Inferior parietal cortex (tissue), 1 donor: ENCODE measurements at regions not wholly inside any gene's neighbourhood (a gene's known extent, or its start where the extent isn't known, plus 50 kb on each side); places are given as distances from the start of the nearest gene placed in this dataset.

Experiments used
- DNase-seq: peaks from one replicate; pipeline ENCODE4 v3.0.0-alpha.2; 2016; ENCODE audit errors: extremely low spot score

GRCh38 chr6:147859071-147859470 is 350.6 kb downstream of the SAMD5 start:
- no peak for DNase-seq

- no peak for DNase-seq
These were observed 353.2 kb downstream of the SAMD5 start for GRCh38 chr6:147861696-147862095.

GRCh38 chr6:147867433-147868226 is 359.1 kb downstream of the SAMD5 start:
- no peak for DNase-seq

DNA sequence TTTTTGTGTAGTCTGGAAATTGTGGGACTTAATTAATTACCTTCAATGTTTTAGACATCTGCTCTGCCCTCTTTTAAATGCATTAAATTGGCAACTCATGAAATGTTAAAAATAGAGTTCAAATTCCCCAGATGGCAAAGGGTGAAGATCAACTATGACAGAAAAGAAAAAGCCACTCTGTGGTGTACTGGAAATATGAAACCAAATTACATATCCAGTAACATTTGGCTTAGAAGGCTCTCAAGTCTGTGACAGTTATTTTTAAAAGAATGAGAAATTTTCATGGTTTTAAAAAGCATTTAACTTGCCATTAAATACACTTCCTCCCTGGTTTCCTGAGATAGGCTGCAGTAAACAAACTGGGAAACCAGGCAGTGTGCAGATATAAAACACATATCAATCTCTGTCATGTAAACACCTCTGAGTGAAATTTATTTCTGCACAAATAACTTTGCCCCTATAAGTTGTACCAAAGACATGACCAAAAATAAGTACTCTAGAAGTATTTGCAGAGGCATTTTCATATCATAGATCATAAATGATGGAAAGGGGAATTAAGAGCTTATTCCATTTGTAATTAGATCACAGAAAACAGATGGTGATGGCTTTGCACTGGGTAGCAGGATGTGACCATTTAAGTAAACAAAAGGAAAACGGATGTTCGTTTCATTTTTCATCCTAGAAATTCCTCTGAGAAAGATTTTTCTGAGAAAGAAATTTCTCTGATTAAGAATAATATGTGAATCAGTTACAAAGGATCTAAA is 360.1 kb downstream of the SAMD5 start:
- no peak for DNase-seq

GRCh38 chr6:147869201-147869600 is 360.7 kb downstream of the SAMD5 start:
- DNase-seq, result no peak

GRCh38 chr6:147869869-147870268 is 361.4 kb downstream of the SAMD5 start:
- no peak for DNase-seq

DNA sequence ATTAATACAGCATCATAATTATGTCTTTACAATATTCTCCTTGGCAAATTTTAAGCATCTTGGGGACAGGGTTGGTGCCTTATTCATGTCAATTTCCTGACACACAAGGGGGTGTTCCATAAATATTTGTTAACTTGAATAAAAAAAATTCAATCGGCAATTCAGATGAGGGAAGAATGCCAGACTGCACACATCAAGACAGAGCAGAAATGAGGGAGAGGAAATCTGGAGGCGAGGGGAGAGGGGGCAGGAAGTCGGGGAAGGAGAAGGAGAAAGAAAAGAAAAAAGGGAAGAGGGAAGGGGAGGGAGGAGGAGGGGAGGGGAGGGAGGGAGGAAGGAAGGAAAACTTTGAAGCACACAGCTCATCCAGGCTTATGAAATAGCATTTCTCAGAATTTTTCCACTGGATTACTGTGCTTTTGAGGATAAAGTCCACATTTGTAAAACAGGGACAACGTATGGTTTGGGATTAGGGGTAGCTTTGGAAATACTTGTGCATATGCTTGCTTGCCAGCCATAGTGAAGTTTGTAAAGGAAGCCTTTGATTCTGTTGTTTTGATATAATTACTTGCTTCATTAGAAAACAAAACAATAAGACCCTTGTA is 362.1 kb downstream of the SAMD5 start:
- no peak for DNase-seq

GRCh38 chr6:147872002-147872401 is 363.5 kb downstream of the SAMD5 start:
- no peak for DNase-seq

GRCh38 chr6:147873816-147874215 is 365.3 kb downstream of the SAMD5 start:
- DNase-seq, result no peak

- no peak for DNase-seq
These were observed 365.8 kb downstream of the SAMD5 start for GRCh38 chr6:147874322-147874721.

DNA sequence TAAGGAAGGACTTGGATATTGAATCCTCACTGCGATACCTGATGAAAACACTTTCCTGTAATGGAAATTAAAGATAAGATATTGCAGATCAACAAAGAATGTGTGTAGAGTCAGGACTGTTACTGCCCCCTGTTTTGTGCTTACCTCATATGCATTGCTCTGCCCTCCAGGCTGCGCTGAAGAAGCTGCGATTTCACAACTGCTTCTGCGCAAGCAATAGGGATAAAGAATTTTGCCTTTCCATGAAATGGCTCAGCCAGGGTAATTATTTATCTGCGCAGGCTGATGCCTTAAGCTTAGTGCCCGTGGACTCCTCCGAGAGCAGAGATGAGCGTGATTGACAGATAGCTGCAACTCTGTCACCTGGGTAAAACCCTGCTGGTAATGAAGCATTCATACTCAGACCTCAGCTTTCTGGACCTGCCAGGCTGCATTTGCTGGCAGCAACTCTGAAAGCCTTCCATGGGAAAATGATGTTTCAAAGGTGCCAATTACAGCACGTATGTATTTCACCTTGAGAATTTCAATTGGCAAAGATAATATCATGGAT is 370.6 kb downstream of the SAMD5 start:
- DNase-seq, result no peak

GRCh38 chr6:147881432-147881831 is 372.9 kb downstream of the SAMD5 start:
- no peak for DNase-seq

DNA sequence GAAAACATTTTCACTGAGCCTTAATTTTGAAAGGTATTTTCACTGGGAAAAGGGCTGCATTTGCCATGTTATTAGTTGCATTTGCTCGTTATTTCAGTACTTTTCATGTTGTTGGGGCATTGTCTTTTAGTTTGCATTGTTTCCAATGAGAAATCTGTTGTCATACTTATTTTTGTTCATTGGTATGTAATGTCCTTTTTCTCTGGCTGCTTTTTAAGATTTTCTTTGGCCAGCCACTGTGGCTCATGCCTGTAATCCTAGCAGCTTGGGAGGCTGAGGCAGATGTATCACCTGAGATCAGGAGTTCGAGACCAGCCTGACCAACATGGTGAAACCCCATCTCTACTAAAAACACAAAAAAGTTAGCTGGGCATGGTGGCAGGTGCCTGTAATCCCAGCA is 379.9 kb downstream of the SAMD5 start:
- DNase-seq, result no peak

DNA sequence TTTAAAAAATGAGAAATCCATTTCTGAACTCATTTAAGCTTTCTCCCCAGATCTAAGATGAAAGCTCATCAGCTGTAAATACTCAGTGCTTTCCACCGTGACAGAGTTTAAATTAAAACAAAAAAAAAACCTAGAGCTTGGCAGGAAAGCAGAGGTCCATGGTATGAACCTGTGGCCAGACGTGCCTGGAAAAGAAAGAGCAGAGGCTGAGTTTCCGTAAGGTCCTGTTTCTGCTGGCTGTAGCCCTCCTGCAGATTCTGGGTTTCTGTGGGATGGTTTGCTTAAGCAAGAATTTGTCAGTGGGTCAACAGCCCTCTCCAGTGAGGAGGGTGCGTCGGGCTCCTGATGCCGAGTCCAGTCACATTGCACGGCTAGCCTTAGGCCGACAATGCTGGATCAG is 383.2 kb downstream of the SAMD5 start:
- no peak for DNase-seq

DNA sequence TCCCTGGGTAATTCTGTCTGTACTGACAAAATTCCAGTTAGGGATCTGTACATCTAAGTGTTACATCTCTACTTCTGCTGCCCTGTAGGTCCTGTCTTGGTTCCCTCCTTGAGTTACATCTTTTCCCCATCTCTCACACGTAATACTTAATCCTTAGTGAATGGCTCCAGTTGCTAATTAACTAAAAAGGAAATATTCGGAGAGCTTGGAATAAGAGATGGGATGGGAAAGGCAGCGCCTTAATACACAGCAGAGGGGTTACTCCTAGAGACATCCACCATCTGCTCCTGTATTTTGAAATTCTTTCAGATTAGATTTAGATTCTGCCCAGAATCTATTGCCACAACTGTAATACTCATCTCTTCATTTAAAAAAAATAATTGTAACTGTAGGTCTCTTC is 384.0 kb downstream of the SAMD5 start:
- no peak for DNase-seq

DNA sequence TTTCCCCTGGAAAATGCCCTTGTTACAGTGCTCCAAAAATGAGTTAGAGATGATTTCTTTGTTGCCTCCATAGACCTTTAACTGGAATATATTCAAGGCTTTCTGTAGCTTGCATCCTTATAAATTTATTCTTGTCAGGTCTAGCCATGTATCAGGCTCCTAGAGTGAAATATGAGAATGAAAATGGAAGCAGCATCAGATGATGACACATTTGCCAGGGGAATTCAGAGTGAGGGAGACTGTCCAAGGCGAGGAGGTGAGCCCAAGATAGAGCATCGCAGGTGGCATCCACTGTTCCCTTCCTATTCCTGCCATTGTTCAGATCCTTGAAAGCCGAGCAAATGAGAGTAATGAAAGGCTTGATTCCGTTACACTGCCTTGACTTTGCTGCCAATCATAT is 386.8 kb downstream of the SAMD5 start:
- DNase-seq, result no peak

DNA sequence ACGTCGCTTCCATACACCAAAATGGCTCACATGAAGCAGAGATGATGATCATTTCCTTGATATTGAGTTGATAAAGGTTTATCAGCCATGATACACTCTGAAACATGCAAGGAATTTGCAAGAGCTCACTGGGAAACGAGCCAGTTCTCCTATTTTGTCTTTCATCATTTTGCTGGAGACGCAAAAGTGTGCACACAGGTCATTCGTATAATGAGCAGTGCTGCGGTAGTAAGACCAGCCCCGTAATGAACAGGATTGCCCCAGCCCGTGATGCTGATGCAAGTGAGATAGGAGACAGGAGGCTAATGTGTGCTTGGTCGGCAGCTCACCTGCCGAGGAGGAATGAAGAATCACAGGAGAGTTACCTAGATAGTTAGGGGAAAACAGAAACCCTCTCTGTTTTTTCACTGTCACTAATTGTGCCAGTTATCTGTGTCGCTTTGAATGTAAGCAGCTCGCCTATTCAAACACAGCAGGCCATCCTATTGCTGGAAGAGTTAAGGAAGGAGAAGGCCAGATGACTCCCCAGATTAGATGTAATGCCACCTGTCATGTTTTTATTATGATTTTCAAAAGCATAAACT is 391.8 kb downstream of the SAMD5 start:
- DNase-seq, result no peak

DNA sequence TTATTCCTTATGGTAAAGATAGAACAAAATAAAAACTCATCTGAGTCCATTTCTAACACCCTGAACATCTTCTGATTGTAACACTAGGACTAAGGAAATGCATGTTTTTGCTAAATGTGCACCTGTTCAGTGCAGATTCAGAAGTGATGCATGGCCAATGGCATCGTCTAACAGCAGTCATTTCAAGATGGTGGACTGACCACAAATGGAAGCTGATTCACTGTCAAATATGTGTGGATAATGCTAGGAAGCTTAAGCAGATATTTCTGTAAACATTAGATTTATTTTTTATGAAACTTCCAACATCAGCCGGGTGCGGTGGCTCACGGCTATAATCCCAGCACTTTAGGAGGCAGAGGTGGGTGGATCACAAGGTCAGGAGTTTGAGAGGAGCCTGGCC is 394.8 kb downstream of the SAMD5 start:
- DNase-seq, result no peak

DNA sequence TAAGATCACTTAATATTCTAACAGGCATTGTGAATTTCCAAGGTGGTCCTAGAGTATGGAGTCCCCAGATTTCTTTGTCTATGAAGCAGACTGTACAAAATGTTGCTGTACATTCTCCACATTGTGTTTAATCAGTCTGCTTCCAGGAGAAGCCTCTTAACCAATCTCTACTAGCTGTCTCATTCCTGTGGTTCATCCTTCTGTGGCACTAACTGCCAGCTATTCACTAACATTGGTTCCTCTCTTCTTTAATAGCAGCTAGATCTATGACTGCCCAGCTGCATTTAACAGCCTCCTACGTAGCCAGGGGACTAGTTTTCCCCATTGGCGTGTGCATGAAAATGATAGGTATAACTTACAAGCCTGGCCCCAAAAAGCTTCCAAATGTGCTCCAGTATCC is 395.4 kb downstream of the SAMD5 start:
- DNase-seq, result no peak

DNA sequence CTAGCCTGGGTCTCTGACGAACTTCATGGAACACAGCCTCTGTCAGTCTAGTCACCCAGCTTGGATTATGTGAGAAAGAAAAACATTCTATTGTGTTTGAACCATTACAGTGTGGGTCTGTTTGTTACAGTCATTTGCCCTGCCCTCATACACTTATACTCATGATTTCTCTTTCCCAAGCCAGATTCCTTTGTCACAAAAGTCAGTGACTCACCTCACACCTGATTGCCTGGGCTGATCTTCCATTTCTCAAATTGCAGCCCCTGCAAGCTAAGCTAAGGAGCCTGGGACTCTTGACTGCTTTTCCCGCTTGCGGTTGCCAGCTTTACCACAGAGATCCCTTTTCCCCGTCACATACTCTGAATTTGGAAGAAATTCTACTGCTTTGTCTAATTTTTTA is 395.9 kb downstream of the SAMD5 start:
- DNase-seq, result no peak

- no peak for DNase-seq
These were observed 397.2 kb downstream of the SAMD5 start for GRCh38 chr6:147905711-147906110.

DNA sequence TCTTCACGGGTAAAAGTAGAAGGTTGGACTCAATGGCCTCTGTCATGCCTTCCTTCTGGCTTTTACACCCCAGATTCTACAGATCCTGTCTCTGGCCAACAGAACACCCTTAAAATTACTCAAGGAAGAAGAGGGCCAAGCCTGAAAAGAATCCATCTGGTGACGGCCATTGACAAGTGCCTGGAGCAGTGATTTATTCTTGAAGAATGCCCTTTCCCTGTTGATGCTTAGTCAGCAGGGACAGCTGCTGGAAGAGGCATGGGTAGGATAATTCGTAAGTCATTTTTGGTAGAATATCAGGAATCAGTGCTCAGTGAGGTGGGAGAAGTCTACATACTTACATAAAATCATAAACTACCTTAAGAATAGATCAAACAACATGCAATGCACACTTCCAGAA is 397.9 kb downstream of the SAMD5 start:
- no peak for DNase-seq
